ENCODE measurements at regions not wholly inside any gene's neighbourhood (a gene's known extent, or its start where the extent isn't known, plus 50 kb on each side); places are given as distances from the start of the nearest gene placed in this dataset.

GRCh38 chr10:8489823-8490222 is 435.3 kb downstream of the GATA3 start:
- Histone ChIP-seq H3K9me3 (ENCODE audit: control insufficient read depth, insufficient read depth, low read length) (peaks cover 5% of the 10 kb centered on the region), H2BK120ac (ENCODE audit: low read depth, low read length) (no peak overlapping the region), H3K27me3 (ENCODE audit: control insufficient read depth, insufficient read depth, low read length) (no peaks in the 10 kb centered on the region), H2BK5ac (ENCODE audit: low read depth, low read length, poor library complexity, severe bottlenecking) (no peak overlapping the region), H4K20me1 (ENCODE audit: insufficient read depth, low read length) (no peaks in the 10 kb centered on the region), H3K4me3 (ENCODE audit: insufficient read depth, low read depth, low read length) (no peak overlapping the region), H3K56ac (ENCODE audit: extremely low read depth, insufficient read depth, low read length) (no peak overlapping the region), H3K27ac (ENCODE audit: insufficient read depth, low read length) (no peak overlapping the region), H3K4ac (ENCODE audit: low read depth, low read length) (no peak overlapping the region), H2AK5ac (ENCODE audit: low read depth, low read length) (no peak overlapping the region), H3K14ac (replicated peaks; ENCODE audit: low read depth, low read length) (no peak overlapping the region), H3K9me1 (ENCODE audit: insufficient read depth, low read length) (no peaks in the 10 kb centered on the region), H4K91ac (ENCODE audit: insufficient read depth, low read depth, low read length) (no peak overlapping the region), H3K9ac (ENCODE audit: low read depth, low read length) (no peak overlapping the region), H4K5ac (ENCODE audit: low read depth, low read length) (no peak overlapping the region), H3K36me3 (ENCODE audit: control insufficient read depth, insufficient read depth, low read length) (no peaks in the 10 kb centered on the region), H3K79me1 (ENCODE audit: low read depth in 1 of 2, low read length in 2 of 2) (no peaks in the 10 kb centered on the region), H4K8ac (ENCODE audit: low read depth in 2 of 2, low read length in 2 of 2) (no peak overlapping the region), H3K23ac (ENCODE audit: low read depth, low read length) (no peak overlapping the region), H3K4me1 (ENCODE audit: control insufficient read depth, insufficient read depth, low read length) (no peaks in the 10 kb centered on the region), H2AK9ac (replicated peaks; ENCODE audit: low read depth, low read length, poor library complexity) (no peak overlapping the region), H3K4me2 (ENCODE audit: low read depth, low read length) (no peak overlapping the region), H2AFZ (replicated peaks; ENCODE audit: low read length, poor library complexity) (no peak overlapping the region), H3K18ac (ENCODE audit: low read depth, low read length) (no peak overlapping the region), H2BK20ac (ENCODE audit: low read depth, low read length) (no peak overlapping the region), H2BK15ac (ENCODE audit: low read depth, low read length) (no peak overlapping the region)
- POLR2A ChIA-PET (ENCODE audit: unreplicated experiment) = no interaction called here
- BruUV-seq (replicated peaks) = no TSS peak
- TF ChIP-seq CTCF (conservative IDR thresholded peaks at IDR 0.05; ENCODE audit: low read depth, low read length) (no peak), MAZ (IDR thresholded peaks at IDR 0.05; ENCODE audit: borderline replicate concordance, low read depth, low read length) (no peak), RAD21 (IDR thresholded peaks at IDR 0.05; ENCODE audit: low read length) (no peak), RFX5 (IDR thresholded peaks at IDR 0.05; ENCODE audit: low read depth, low read length) (no peak), FOS (IDR thresholded peaks at IDR 0.05; ENCODE audit: low read depth, low read length) (no peak), SMC3 (IDR thresholded peaks at IDR 0.05; ENCODE audit: low read depth, low read length) (no peak), CHD1 (IDR thresholded peaks at IDR 0.05; ENCODE audit: low read depth, low read length) (no peak), BHLHE40 (IDR thresholded peaks at IDR 0.05; ENCODE audit: low read depth, low read length) (no peak), CEBPB (IDR thresholded peaks at IDR 0.05; ENCODE audit: low read depth, low read length) (no peak), USF2 (IDR thresholded peaks at IDR 0.05; ENCODE audit: low read depth, low read length) (no peak), POLR2A (IDR thresholded peaks at IDR 0.05; ENCODE audit: low read depth, low read length) (no peak), MAFK (IDR thresholded peaks at IDR 0.05; ENCODE audit: low read depth, low read length) (no peak), ELK1 (IDR thresholded peaks at IDR 0.05; ENCODE audit: borderline replicate concordance, low read depth, low read length) (no peak), RCOR1 (IDR thresholded peaks at IDR 0.05; ENCODE audit: insufficient replicate concordance, low read length) (no peak), MXI1 (IDR thresholded peaks at IDR 0.05; ENCODE audit: borderline replicate concordance, low read depth, low read length) (no peak), NFE2L2 (IDR thresholded peaks at IDR 0.05; ENCODE audit: low read depth, low read length) (no peak)
- DNase-seq (no peak), ATAC-seq (ENCODE audit: low read depth) (no peak)
- CTCF ChIA-PET = no interaction called here
- in situ Hi-C loops (cut with MboI; ENCODE audit: low sequenced_read_pairs) = no loop called here
- dilution Hi-C loops (cut with HindIII; ENCODE audit: low sequenced_read_pairs, unreplicated experiment) = no loop called here
- intact Hi-C loops (cut with micrococcal nuclease) = no loop called here
- 60% methylated on average over 1 of the region's 6 CpGs; no CpG with 5 or more reads in 1 of the 2 experiments for WGBS, 2 experiments (ENCODE audit: extremely low coverage in 2 of 2, insufficient read length in 1 of 2)

All from IMR-90 (cell line).